MCF 10A (cell line): ENCODE measurements at regions not wholly inside any gene's neighbourhood (a gene's known extent, or its start where the extent isn't known, plus 50 kb on each side); places are given as distances from the start of the nearest gene placed in this dataset.

Source experiments
- BruUV-seq: library from RNA; stranded (reverse); fragments of 400-500 nt; replicated peaks from 2 replicates; lab custom pipeline; 2021; lab: Mats Ljungman, UMichigan
- CTCF ChIA-PET: fragments of 300-600 bp; sonication (Branson Sonifier 250); formaldehyde crosslinking; extraction: SDS; loops from one replicate; lab custom pipeline; 2021; ENCODE audit warnings: antibody characterized with exemption, inconsistent platforms; lab: Yijun Ruan, JAX
- POLR2A ChIA-PET: fragments of 300-600, 350-650 bp; sonication (Branson Sonifier 250); formaldehyde crosslinking; extraction: SDS; loops from one replicate; lab custom pipeline; 2020; ENCODE audit warnings: antibody characterized with exemption, inconsistent platforms; lab: Yijun Ruan, JAX
- DNase-seq: peaks from one replicate; pipeline ENCODE4 v3.0.0-alpha.2; 2018; ENCODE audit not compliant: unreplicated experiment
- H3K27ac Mint-ChIP-seq: one replicate; pipeline ENCODE4 v1.8.0; 2022; ENCODE audit warnings: mild to moderate bottlenecking, low read depth, mixed read lengths; ENCODE audit not compliant: unreplicated experiment
- H3K27me3 Mint-ChIP-seq: one replicate; pipeline ENCODE4 v1.8.0; 2022; ENCODE audit warnings: mixed read lengths; ENCODE audit not compliant: insufficient read depth, unreplicated experiment
- H3K36me3 Mint-ChIP-seq: one replicate; pipeline ENCODE4 v1.8.0; 2022; ENCODE audit warnings: mild to moderate bottlenecking, moderate library complexity, mixed read lengths; ENCODE audit not compliant: insufficient read depth, unreplicated experiment
- H3K4me1 Mint-ChIP-seq: one replicate; pipeline ENCODE4 v1.8.0; 2022; ENCODE audit warnings: mixed read lengths; ENCODE audit not compliant: insufficient read depth, unreplicated experiment
- H3K4me3 Mint-ChIP-seq: one replicate; pipeline ENCODE4 v1.8.0; 2022; ENCODE audit warnings: mild to moderate bottlenecking, moderate library complexity, mixed read lengths; ENCODE audit not compliant: unreplicated experiment
- H3K9me3 Mint-ChIP-seq: one replicate; pipeline ENCODE4 v1.8.0; 2022; ENCODE audit warnings: mixed read lengths; ENCODE audit not compliant: unreplicated experiment
- intact Hi-C: fragments of 100-400 bp; cut with micrococcal nuclease; formaldehyde crosslinking; loops from 2 replicates; pipeline ENCODE4 v1.14.1; 2022
- TF ChIP-seq, protein P1 (sequence below): fragments of 200-600 bp; IDR thresholded peaks from one replicate; pipeline ENCODE4 v1.8.0; 2022; ENCODE audit warnings: antibody characterized with exemption, mild to moderate bottlenecking; ENCODE audit not compliant: unreplicated experiment

DNA sequence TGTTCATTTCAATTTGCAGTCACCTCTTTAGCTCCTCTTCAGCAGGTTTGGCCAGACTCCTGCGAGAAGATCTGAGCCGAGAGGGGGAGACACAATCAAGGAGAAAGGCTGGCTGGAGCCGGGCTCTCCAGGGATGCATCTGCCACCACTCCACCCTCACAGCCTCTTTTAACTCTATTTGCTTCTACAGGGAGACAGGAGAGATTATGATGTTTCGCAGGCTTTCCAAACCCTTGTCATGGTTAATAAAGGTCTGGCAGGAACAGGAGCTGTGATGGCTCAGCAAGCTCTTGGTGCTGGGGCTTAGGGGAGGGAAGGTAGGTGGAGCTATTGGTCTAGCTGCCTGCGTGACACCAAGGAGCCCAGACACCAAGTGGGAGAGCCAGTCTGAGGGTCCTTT, 448.1 kb upstream of the PODXL start:
- Mint-ChIP-seq H3K9me3 (no peaks in the 10 kb centered on the region), H3K4me1 (no peaks in the 10 kb centered on the region), H3K36me3 (no peaks in the 10 kb centered on the region), H3K27me3 (peaks cover 24% of the 10 kb centered on the region), H3K27ac (no peak overlapping the region), H3K4me3 (no peak overlapping the region)
- POLR2A ChIA-PET: interaction anchor here (1.1 kb wide), 1 partner anchor 10 kb away, joined by 3 read pairs; no protein-coding TSS in a partner anchor
- CTCF ChIA-PET: interaction anchor here (0.5 to 1.3 kb wide), 4 partner anchors 40 to 350 kb away, joined by 3 to 4 read pairs (median 3); no protein-coding TSS in a partner anchor
- peak; percentile 4 for DNase-seq
- no TSS peak for BruUV-seq
- TF ChIP-seq, protein P1, sequence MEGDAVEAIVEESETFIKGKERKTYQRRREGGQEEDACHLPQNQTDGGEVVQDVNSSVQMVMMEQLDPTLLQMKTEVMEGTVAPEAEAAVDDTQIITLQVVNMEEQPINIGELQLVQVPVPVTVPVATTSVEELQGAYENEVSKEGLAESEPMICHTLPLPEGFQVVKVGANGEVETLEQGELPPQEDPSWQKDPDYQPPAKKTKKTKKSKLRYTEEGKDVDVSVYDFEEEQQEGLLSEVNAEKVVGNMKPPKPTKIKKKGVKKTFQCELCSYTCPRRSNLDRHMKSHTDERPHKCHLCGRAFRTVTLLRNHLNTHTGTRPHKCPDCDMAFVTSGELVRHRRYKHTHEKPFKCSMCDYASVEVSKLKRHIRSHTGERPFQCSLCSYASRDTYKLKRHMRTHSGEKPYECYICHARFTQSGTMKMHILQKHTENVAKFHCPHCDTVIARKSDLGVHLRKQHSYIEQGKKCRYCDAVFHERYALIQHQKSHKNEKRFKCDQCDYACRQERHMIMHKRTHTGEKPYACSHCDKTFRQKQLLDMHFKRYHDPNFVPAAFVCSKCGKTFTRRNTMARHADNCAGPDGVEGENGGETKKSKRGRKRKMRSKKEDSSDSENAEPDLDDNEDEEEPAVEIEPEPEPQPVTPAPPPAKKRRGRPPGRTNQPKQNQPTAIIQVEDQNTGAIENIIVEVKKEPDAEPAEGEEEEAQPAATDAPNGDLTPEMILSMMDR: no peak
- intact Hi-C loops: no loop called here

DNA sequence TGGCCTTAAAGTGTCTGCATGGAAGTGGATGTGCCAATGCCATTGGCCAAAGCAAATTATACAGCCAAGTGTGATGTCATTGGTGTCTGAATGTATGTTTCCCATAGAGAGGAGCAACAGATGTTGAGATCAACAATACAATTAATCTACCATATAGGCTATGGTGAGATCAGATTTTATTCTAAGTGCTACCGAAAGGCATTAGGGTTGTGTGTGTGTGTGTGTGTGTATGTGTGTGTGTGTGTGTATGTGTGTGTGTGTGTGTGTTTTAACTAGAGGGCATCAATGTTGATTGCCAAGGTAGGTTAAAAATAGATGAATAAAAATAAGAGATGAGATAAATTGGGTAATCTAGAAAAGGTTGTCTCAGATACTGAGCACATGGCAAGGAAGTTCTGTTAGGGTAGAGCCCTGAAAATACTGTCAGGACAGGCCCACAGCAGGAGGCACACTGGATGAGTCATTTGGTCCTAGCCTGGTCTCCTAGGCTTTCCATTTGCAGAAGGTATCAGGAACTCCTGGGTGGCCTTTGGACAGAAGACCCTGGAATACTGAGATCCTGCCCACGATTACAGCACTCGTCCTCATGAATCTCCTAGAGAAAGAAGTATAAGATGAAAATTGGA, 446.0 kb upstream of the PODXL start:
- TF ChIP-seq, protein P1: no peak
- peak; percentile 4 for DNase-seq
- no TSS peak for BruUV-seq
- Mint-ChIP-seq H3K4me3 (no peak overlapping the region), H3K27ac (no peak overlapping the region), H3K36me3 (no peaks in the 10 kb centered on the region), H3K4me1 (no peaks in the 10 kb centered on the region), H3K27me3 (peaks cover 4% of the 10 kb centered on the region), H3K9me3 (no peaks in the 10 kb centered on the region)
- POLR2A ChIA-PET: no interaction called here
- intact Hi-C loops: no loop called here
- CTCF ChIA-PET: interaction anchor here (0.6 kb wide), 1 partner anchor 11 kb away, joined by 3 read pairs; no protein-coding TSS in a partner anchor

- H3K4me1 Mint-ChIP-seq: no peaks in the 10 kb centered on the region
- TF ChIP-seq, protein P1: no peak
- CTCF ChIA-PET: no interaction called here
- POLR2A ChIA-PET: no interaction called here
- H3K4me3 Mint-ChIP-seq: no peak overlapping the region
- no peaks in the 10 kb centered on the region for H3K36me3 Mint-ChIP-seq
- intact Hi-C loops: no loop called here
- DNase-seq: no peak
- BruUV-seq: no TSS peak
- H3K27ac Mint-ChIP-seq: no peak overlapping the region
- no peaks in the 10 kb centered on the region for H3K9me3 Mint-ChIP-seq
- no peaks in the 10 kb centered on the region for H3K27me3 Mint-ChIP-seq
Measured at GRCh38 chr7:132001146-132001545, 444.7 kb upstream of the PODXL start.

DNA sequence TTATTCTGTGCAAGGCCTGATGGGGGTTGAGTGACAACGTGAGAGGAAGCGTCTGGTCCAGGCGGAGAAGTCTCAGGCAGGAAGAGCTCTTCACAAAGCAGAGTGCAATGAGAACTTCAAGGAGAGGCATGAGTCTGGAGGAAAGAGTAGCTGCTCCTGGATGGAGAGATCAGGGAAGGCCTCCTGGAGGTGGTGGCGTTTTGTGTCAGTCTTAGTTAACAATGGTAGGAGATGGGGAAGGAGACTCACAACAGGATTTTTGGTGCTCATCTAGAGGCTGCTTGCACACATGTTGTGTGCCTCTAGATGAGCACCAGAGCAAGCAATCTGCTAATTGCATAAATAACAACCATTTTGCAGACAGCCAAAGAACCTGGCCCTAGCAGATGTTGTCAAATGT, 442.8 kb upstream of the PODXL start:
- no peaks in the 10 kb centered on the region for H3K4me1 Mint-ChIP-seq
- DNase-seq: no peak
- TF ChIP-seq, protein P1: no peak
- no peaks in the 10 kb centered on the region for H3K9me3 Mint-ChIP-seq
- no peak overlapping the region for H3K27ac Mint-ChIP-seq
- H3K4me3 Mint-ChIP-seq: no peak overlapping the region
- ChIA-PET POLR2A (interaction anchor here (0.6 kb wide), 1 partner anchor 29 kb away, joined by 3 read pairs; no protein-coding TSS in a partner anchor), CTCF (no interaction called here)
- H3K27me3 Mint-ChIP-seq: no peaks in the 10 kb centered on the region
- BruUV-seq: no TSS peak
- intact Hi-C loops: no loop called here
- H3K36me3 Mint-ChIP-seq: no peaks in the 10 kb centered on the region
